Stomach (tissue), 8 donors: ENCODE measurements at regions not wholly inside any gene's neighbourhood (a gene's known extent, or its start where the extent isn't known, plus 50 kb on each side); places are given as distances from the start of the nearest gene placed in this dataset.

ENCODE experiments used
- DNase-seq, 2 donors: peaks; one replicate each; pipeline versions ENCODE4 v3.0.0 to v3.0.0-alpha.2; 2013 to 2019
- H3K27ac ChIP-seq, 5 donors: fragments of 200-600 bp in 4 of 5; sonication (generic) in 4 of 5; one replicate each; pipeline ENCODE4 v1.5.1; 2013 to 2019; ENCODE audit warnings: mild to moderate bottlenecking in 1 of 5, moderate library complexity in 1 of 5
- H3K27me3 ChIP-seq, 3 donors: fragments of 200-600 bp; sonication (generic); one replicate each; pipeline ENCODE4 v1.5.1; 2017 to 2019; ENCODE audit warnings: mixed run types in 1 of 3
- H3K36me3 ChIP-seq, 4 donors: fragments of 200-600 bp; sonication (generic); 1 replicate in 3 of 4; 2 replicates in 1 of 4; pipeline ENCODE4 v1.5.1; 2016 to 2019
- H3K4me1 ChIP-seq, 4 donors: fragments of 200-600 bp; sonication (generic); one replicate each; pipeline ENCODE4 v1.5.1; 2016 to 2019
- H3K4me3 ChIP-seq, 4 donors: fragments of 200-600 bp; sonication (generic) in 3 of 4; one replicate each; pipeline ENCODE4 v1.5.1; 2016 to 2019; ENCODE audit warnings: mild to moderate bottlenecking in 1 of 4
- H3K9me3 ChIP-seq, 4 donors: fragments of 200-600 bp; sonication (generic); one replicate each; pipeline ENCODE4 v1.5.1; 2016 to 2019
- EP300 ChIP-seq: sonication (generic); formaldehyde crosslinking; IDR thresholded peaks from one replicate; pipeline ENCODE4 v1.6.1; 2017; ENCODE audit warnings: antibody characterized with exemption
- POLR2A ChIP-seq, 4 donors: fragments of 450-650 bp; IDR thresholded peaks; one replicate each; pipeline ENCODE4 v1.6.1; 2016; ENCODE audit warnings: antibody characterized with exemption in 4 of 4, control low read depth in 2 of 4, mild to moderate bottlenecking in 1 of 4, moderate library complexity in 1 of 4
- POLR2AphosphoS5 ChIP-seq, 3 donors: sonication (generic); formaldehyde crosslinking; IDR thresholded peaks; one replicate each; pipeline ENCODE4 v1.6.1; 2016; ENCODE audit warnings: antibody characterized with exemption in 3 of 3
- WGBS, 5 donors: extraction: QIAGEN DNeasy Blood & Tissue Kit in 3 of 5; methylation state at CpG; one replicate each; pipeline versions ENCODE4 v1.1.5 to v1.1.7; 2013 to 2018; 5-methylcytosine and 5-hydroxymethylcytosine counted together
- intact Hi-C: fragments of 100-400 bp; cut with DNase I; formaldehyde crosslinking; loops from one replicate; pipeline ENCODE4 v1.15.1; 2023; ENCODE audit warnings: low total_unique reads
- TF ChIP-seq, protein P1 (sequence below), 7 experiments: fragments of 450-650 bp in 4 of 7; fragments of 200-600 bp in 3 of 7; sonication (generic) in 3 of 7; IDR thresholded peaks; one replicate each; pipeline ENCODE4 v1.5.1; 2016 to 2019; ENCODE audit warnings: antibody characterized with exemption in 7 of 7, control low read depth in 2 of 7, mild to moderate bottlenecking in 1 of 7
- donor health status: healthy with polysubstance abuse.
- donor health status: Bipolar disorder and iron deficiency.
- donor health status: healthy.

DNA sequence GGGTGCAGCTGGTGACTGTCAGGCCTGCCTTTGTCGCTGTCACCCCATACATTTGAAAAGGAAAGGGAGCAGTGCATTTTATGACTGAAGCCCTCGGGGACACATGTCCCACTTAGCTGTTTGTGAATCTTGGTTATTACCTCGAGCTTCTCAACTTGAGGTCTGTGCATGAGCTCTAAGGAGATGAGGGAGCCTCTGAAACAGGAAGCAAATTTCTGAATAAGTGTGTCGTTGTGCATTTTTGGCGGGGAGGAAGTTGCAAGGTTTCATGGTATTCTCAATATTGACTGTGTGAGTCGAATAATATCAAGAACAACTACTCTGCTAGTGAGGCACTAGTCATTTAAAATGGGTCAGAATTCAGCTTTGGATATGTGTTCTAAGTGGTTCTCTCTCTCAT, 149.7 kb upstream of the PLET1 start:
- Histone ChIP-seq H3K9me3 (peaks cover 0 to 21% (median 3%) of the 10 kb centered on the region in 4 donors), H3K4me3 (no peak overlapping the region), H3K36me3 (no peaks in the 10 kb centered on the region), H3K27me3 (no peaks in the 10 kb centered on the region), H3K4me1 (no peaks in the 10 kb centered on the region), H3K27ac (no peak overlapping the region)
- intact Hi-C loops = no loop called here
- no peak for TF ChIP-seq EP300
- no peak for TF ChIP-seq POLR2AphosphoS5 (IDR thresholded peaks at IDR 0.05)
- TF ChIP-seq, protein P1, sequence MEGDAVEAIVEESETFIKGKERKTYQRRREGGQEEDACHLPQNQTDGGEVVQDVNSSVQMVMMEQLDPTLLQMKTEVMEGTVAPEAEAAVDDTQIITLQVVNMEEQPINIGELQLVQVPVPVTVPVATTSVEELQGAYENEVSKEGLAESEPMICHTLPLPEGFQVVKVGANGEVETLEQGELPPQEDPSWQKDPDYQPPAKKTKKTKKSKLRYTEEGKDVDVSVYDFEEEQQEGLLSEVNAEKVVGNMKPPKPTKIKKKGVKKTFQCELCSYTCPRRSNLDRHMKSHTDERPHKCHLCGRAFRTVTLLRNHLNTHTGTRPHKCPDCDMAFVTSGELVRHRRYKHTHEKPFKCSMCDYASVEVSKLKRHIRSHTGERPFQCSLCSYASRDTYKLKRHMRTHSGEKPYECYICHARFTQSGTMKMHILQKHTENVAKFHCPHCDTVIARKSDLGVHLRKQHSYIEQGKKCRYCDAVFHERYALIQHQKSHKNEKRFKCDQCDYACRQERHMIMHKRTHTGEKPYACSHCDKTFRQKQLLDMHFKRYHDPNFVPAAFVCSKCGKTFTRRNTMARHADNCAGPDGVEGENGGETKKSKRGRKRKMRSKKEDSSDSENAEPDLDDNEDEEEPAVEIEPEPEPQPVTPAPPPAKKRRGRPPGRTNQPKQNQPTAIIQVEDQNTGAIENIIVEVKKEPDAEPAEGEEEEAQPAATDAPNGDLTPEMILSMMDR (IDR thresholded peaks at IDR 0.05) = no peak
- no peak for TF ChIP-seq POLR2A (IDR thresholded peaks at IDR 0.05)
- WGBS, 5 donors = 63 to 76% (median 73%) methylated on average over 6 of the region's 6 CpGs
- peak in 1 of 2 donors; percentile 9 for DNase-seq

DNA sequence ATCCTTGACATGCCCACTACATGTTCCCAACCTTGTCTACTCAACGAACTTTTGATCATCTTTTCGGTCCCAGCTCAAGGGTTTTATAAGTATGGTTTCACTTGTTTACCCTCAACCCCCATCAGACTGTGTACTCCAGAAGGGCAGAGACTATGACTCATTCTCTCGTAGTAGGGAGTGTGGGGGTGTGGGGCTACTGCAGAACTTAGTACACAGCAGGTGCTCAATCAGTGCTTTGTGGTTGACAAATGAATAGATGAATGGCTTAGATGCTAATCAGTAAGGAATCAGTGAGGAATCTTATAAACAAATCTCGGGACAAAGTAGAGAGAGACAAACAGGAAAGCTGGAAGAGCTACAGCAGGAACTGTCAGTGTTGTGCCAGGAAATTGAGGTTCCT, 151.7 kb upstream of the PLET1 start:
- intact Hi-C loops = no loop called here
- no peaks in the 10 kb centered on the region for H3K36me3 ChIP-seq
- TF ChIP-seq POLR2A (IDR thresholded peaks at IDR 0.05) (no peak), EP300 (no peak), POLR2AphosphoS5 (IDR thresholded peaks at IDR 0.05) (no peak)
- TF ChIP-seq, protein P1 (IDR thresholded peaks at IDR 0.05) = no peak
- no peak overlapping the region for H3K4me3 ChIP-seq
- no peaks in the 10 kb centered on the region for H3K27me3 ChIP-seq
- H3K27ac ChIP-seq = no peak overlapping the region
- H3K9me3 ChIP-seq = peaks cover 0 to 22% (median 5%) of the 10 kb centered on the region in 4 donors
- no peak for DNase-seq
- 57 to 61% (median 60%) methylated on average over 4 of the region's 4 CpGs for WGBS, 5 donors
- no peaks in the 10 kb centered on the region for H3K4me1 ChIP-seq

DNA sequence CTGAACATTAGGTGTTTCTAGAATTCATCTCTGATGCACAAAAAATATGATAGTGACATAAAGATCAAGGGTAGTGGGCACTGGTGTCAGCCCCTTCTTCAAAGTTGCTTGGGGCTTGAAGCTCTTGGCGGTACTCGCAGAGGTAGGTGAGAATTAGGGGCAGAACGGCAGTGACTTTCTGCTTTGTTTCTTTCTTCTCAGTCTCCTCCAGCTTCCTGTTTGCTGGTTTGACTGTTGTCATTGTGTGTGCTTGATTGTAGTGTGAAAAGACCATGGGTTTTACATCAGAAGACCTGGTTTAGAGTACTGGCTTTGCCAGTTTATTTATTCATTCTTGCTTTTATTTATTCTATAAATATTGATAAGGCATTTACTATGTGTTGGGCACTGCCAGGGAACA, 156.7 kb upstream of the PLET1 start:
- TF ChIP-seq POLR2A (IDR thresholded peaks at IDR 0.05) (no peak), EP300 (no peak)
- Histone ChIP-seq H3K36me3 (no peaks in the 10 kb centered on the region), H3K4me3 (no peak overlapping the region), H3K27ac (no peak overlapping the region), H3K9me3 (peaks cover 0 to 22% (median 5%) of the 10 kb centered on the region in 4 donors), H3K4me1 (no peaks in the 10 kb centered on the region), H3K27me3 (no peaks in the 10 kb centered on the region)
- 27 to 67% (median 46%) methylated on average over 3 of the region's 3 CpGs for WGBS, 5 donors
- no peak for DNase-seq
- intact Hi-C loops = no loop called here

DNA sequence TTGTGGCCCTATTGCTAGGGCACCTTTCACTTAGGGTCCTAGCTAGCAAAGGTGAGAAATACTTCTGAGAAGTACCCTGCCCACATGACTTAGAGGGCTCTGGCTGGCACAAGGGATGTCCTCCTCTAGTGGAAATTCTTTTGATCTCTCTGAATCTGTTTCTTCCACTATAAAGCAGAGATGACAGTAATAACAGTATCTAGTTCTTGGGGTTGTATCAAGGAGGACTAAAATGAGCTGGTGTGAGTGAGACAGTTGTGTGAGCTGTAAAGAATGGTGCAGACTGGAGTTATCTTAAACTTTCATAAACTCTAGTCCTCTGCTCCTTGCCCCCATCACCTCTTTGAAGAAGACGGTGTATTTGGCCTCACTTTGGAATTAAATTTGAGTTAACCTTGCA, 157.8 kb upstream of the PLET1 start:
- H3K9me3 ChIP-seq = peaks cover 0 to 18% (median 5%) of the 10 kb centered on the region in 4 donors
- no peaks in the 10 kb centered on the region for H3K36me3 ChIP-seq
- TF ChIP-seq, protein P1 (IDR thresholded peaks at IDR 0.05) = no peak
- TF ChIP-seq EP300 (no peak), POLR2A (IDR thresholded peaks at IDR 0.05) (no peak), POLR2AphosphoS5 (IDR thresholded peaks at IDR 0.05) (no peak)
- 61 to 90% (median 82%) methylated on average over 1 of the region's 1 CpG for WGBS, 5 donors
- no peaks in the 10 kb centered on the region for H3K4me1 ChIP-seq
- no peak overlapping the region for H3K27ac ChIP-seq
- H3K4me3 ChIP-seq = no peak overlapping the region
- no peak for DNase-seq
- intact Hi-C loops = no loop called here
- H3K27me3 ChIP-seq = no peaks in the 10 kb centered on the region

DNA sequence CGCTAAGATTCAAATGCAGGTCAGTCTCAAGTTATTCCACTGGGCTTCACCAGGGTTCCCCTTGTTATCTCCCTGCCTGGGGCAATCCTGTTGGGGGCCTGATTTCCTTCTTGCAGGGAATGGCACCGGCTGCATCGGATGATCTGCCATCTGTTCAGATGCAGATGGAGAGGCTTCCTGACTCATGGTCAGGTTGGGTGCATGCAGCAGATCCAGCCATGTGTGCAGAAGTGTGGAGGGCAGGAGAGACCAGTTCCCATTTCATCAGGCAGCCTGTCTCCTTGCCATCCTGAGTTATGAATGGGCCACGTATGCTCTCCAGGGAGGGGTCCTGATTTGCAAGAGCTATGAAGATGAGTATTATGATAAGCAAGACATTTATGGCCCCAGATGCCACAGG, 161.2 kb upstream of the PLET1 start:
- WGBS, 5 donors = 63 to 76% (median 71%) methylated on average over 2 to 4 of the region's 4 CpGs
- Histone ChIP-seq H3K4me1 (no peaks in the 10 kb centered on the region), H3K27me3 (no peaks in the 10 kb centered on the region), H3K27ac (no peak overlapping the region), H3K9me3 (no peaks in the 10 kb centered on the region), H3K4me3 (no peak overlapping the region), H3K36me3 (no peaks in the 10 kb centered on the region)
- no peak for DNase-seq
- TF ChIP-seq, protein P1 (IDR thresholded peaks at IDR 0.05) = no peak
- TF ChIP-seq EP300 (no peak), POLR2AphosphoS5 (IDR thresholded peaks at IDR 0.05) (no peak), POLR2A (IDR thresholded peaks at IDR 0.05) (no peak)
- intact Hi-C loops = no loop called here
